Neuronal stem cell (in vitro differentiated cells): ENCODE measurements at regions not wholly inside any gene's neighbourhood (a gene's known extent, or its start where the extent isn't known, plus 50 kb on each side); places are given as distances from the start of the nearest gene placed in this dataset.

Experiments
- DNase-seq: peaks from one replicate; pipeline ENCODE4 v3.0.0-alpha.2; 2013; ENCODE audit warnings: low spot score
- H2AFZ ChIP-seq: one replicate; pipeline ENCODE4 v1.6.1; 2013; ENCODE audit warnings: mild to moderate bottlenecking, low read length, inconsistent platforms
- H2AK5ac ChIP-seq: 2 replicates; pipeline ENCODE4 v1.6.1; 2013; ENCODE audit warnings: low read depth, mild to moderate bottlenecking, inconsistent platforms, low read length, moderate library complexity, mixed read lengths
- H2BK120ac ChIP-seq: 2 replicates; pipeline ENCODE4 v1.6.1; 2013; ENCODE audit warnings: low read depth, mild to moderate bottlenecking, inconsistent platforms, low read length, moderate library complexity, mixed read lengths
- H2BK12ac ChIP-seq: one replicate; pipeline ENCODE4 v1.6.1; 2013; ENCODE audit warnings: low read length, inconsistent platforms
- H2BK15ac ChIP-seq: 2 replicates; pipeline ENCODE4 v1.6.1; 2013; ENCODE audit warnings: mild to moderate bottlenecking, low read length, inconsistent platforms, mixed read lengths
- H2BK5ac ChIP-seq: one replicate; pipeline ENCODE4 v1.6.1; 2013; ENCODE audit warnings: inconsistent platforms, mild to moderate bottlenecking, low read length, moderate library complexity
- H3K14ac ChIP-seq: one replicate; pipeline ENCODE4 v1.6.1; 2013; ENCODE audit warnings: low read length, inconsistent platforms
- H3K18ac ChIP-seq: 2 replicates; pipeline ENCODE4 v1.6.1; 2013; ENCODE audit warnings: low read length, inconsistent platforms
- H3K23ac ChIP-seq: 2 replicates; pipeline ENCODE4 v1.6.1; 2013; ENCODE audit warnings: low read depth, mild to moderate bottlenecking, mixed read lengths, low read length, inconsistent platforms; ENCODE audit not compliant: poor library complexity
- H3K27ac ChIP-seq: replicated peaks from 3 replicates; pipeline ENCODE4 v1.5.1; 2013; ENCODE audit warnings: low read length, inconsistent platforms
- H3K27me3 ChIP-seq, 3 experiments: 2 replicates each; pipeline ENCODE4 v1.6.1; 2013; ENCODE audit warnings: low read length in 3 of 3, mild to moderate bottlenecking in 2 of 3, inconsistent platforms in 1 of 3, low read depth in 1 of 3, mixed read lengths in 1 of 3, moderate library complexity in 1 of 3; ENCODE audit not compliant: control insufficient read depth in 3 of 3, insufficient read depth in 3 of 3
- H3K36me3 ChIP-seq, 2 donors: replicated peaks in 1 of 2; 2 replicates each; pipeline ENCODE4 v1.6.1; 2013; ENCODE audit warnings: low read length in 2 of 2; ENCODE audit not compliant: control insufficient read depth in 2 of 2, insufficient read depth in 2 of 2
- H3K4ac ChIP-seq: 2 replicates; pipeline ENCODE4 v1.6.1; 2013; ENCODE audit warnings: inconsistent platforms, mild to moderate bottlenecking, low read length, moderate library complexity
- H3K4me1 ChIP-seq, 2 donors: 1 replicate in 1 of 2; 2 replicates in 1 of 2; pipeline ENCODE4 v1.6.1; 2013; ENCODE audit warnings: low read length in 2 of 2, low read depth in 1 of 2; ENCODE audit not compliant: control insufficient read depth in 2 of 2, insufficient read depth in 1 of 2
- H3K4me2 ChIP-seq: one replicate; pipeline ENCODE4 v1.6.1; 2013; ENCODE audit warnings: mild to moderate bottlenecking, low read length, inconsistent platforms; ENCODE audit not compliant: insufficient read depth, poor library complexity, severe bottlenecking
- H3K4me3 ChIP-seq, 2 donors: 2 replicates each; pipeline ENCODE4 v1.5.1; 2013; ENCODE audit warnings: low read length in 2 of 2, mild to moderate bottlenecking in 2 of 2, inconsistent platforms in 1 of 2, moderate library complexity in 1 of 2
- H3K79me1 ChIP-seq: one replicate; pipeline ENCODE4 v1.6.1; 2013; ENCODE audit warnings: low read depth, mild to moderate bottlenecking, inconsistent platforms, low read length, moderate library complexity
- H3K9ac ChIP-seq: one replicate; pipeline ENCODE4 v1.6.1; 2013; ENCODE audit warnings: mild to moderate bottlenecking, low read depth, low read length, inconsistent platforms; ENCODE audit not compliant: poor library complexity
- H3K9me3 ChIP-seq, 2 donors: replicated peaks in 1 of 2; 2 replicates each; pipeline versions ENCODE3 to v1.6.1; 2013; ENCODE audit warnings: low read length in 2 of 2, mild to moderate bottlenecking in 2 of 2, inconsistent platforms in 1 of 2, low read depth in 1 of 2, mixed read lengths in 1 of 2, moderate library complexity in 1 of 2; ENCODE audit not compliant: control insufficient read depth in 2 of 2, insufficient read depth in 1 of 2
- H4K8ac ChIP-seq: one replicate; pipeline ENCODE4 v1.6.1; 2013; ENCODE audit warnings: low read depth, mild to moderate bottlenecking, inconsistent platforms, low read length, moderate library complexity
- H4K91ac ChIP-seq: one replicate; pipeline ENCODE4 v1.6.1; 2013; ENCODE audit warnings: low read length, low read depth, mild to moderate bottlenecking, inconsistent platforms; ENCODE audit not compliant: poor library complexity
- WGBS, 2 donors: extraction: QIAGEN DNeasy Blood & Tissue Kit; methylation state at CpG; one replicate each; pipeline ENCODE4 v1.1.7; 2013; ENCODE audit warnings: missing lambda C conversion rate in 2 of 2, mixed read lengths in 1 of 2; ENCODE audit not compliant: insufficient read length in 2 of 2, insufficient replicate concordance in 1 of 2; ENCODE audit errors: extremely low coverage in 2 of 2; 5-methylcytosine and 5-hydroxymethylcytosine counted together

GRCh38 chr17:71937914-71938313 is 182.9 kb upstream of the SOX9 start:
- Histone ChIP-seq H3K4me2 (no peak overlapping the region), H2BK15ac (no peak overlapping the region), H3K14ac (no peak overlapping the region), H3K4me3 (no peak overlapping the region), H3K18ac (no peak overlapping the region), H2BK12ac (no peak overlapping the region), H2AK5ac (no peak overlapping the region), H2BK5ac (no peak overlapping the region), H3K4ac (no peak overlapping the region), H4K91ac (no peak overlapping the region), H2AFZ (no peak overlapping the region), H3K79me1 (no peaks in the 10 kb centered on the region), H3K36me3 (no peaks in the 10 kb centered on the region), H2BK120ac (no peak overlapping the region), H3K23ac (no peak overlapping the region), H3K27me3 (no peaks in the 10 kb centered on the region), H3K9me3 (no peaks in the 10 kb centered on the region), H3K9ac (no peak overlapping the region), H3K4me1 (no peaks in the 10 kb centered on the region), H3K27ac (no peak overlapping the region), H4K8ac (no peak overlapping the region)
- DNase-seq = no peak
- no CpG with 5 or more reads among the region's 2 CpGs for WGBS, 2 donors

GRCh38 chr17:71938340-71939010 is 182.3 kb upstream of the SOX9 start:
- Histone ChIP-seq H3K4me1 (no peaks in the 10 kb centered on the region), H4K8ac (no peak overlapping the region), H3K23ac (no peak overlapping the region), H3K4me3 (no peak overlapping the region), H2AK5ac (no peak overlapping the region), H3K14ac (no peak overlapping the region), H3K36me3 (no peaks in the 10 kb centered on the region), H3K4ac (no peak overlapping the region), H3K27ac (no peak overlapping the region), H2BK120ac (no peak overlapping the region), H2AFZ (no peak overlapping the region), H2BK12ac (no peak overlapping the region), H2BK5ac (no peak overlapping the region), H4K91ac (no peak overlapping the region), H3K79me1 (no peaks in the 10 kb centered on the region), H3K9me3 (no peaks in the 10 kb centered on the region), H3K4me2 (no peak overlapping the region), H3K27me3 (no peaks in the 10 kb centered on the region), H2BK15ac (no peak overlapping the region), H3K18ac (no peak overlapping the region), H3K9ac (no peak overlapping the region)
- DNase-seq = no peak
- no CpG with 5 or more reads among the region's 9 CpGs for WGBS, 2 donors

- Histone ChIP-seq H4K8ac (no peak overlapping the region), H2BK120ac (no peak overlapping the region), H2AK5ac (no peak overlapping the region), H2BK12ac (no peak overlapping the region), H4K91ac (no peak overlapping the region), H3K14ac (no peak overlapping the region), H3K23ac (no peak overlapping the region), H3K27me3 (no peaks in the 10 kb centered on the region), H3K18ac (no peak overlapping the region), H3K27ac (no peak overlapping the region), H3K4me2 (no peak overlapping the region), H2BK5ac (no peak overlapping the region), H3K4me1 (no peaks in the 10 kb centered on the region), H2AFZ (no peak overlapping the region), H3K36me3 (no peaks in the 10 kb centered on the region), H3K9ac (no peak overlapping the region), H3K9me3 (no peaks in the 10 kb centered on the region), H3K4ac (no peak overlapping the region), H3K79me1 (no peaks in the 10 kb centered on the region), H2BK15ac (no peak overlapping the region), H3K4me3 (no peak overlapping the region)
- WGBS, 2 donors = no CpG with 5 or more reads among the region's 2 CpGs
- DNase-seq = no peak
Measured at GRCh38 chr17:71941920-71942319, 178.9 kb upstream of the SOX9 start.

GRCh38 chr17:71942626-71943025 is 178.2 kb upstream of the SOX9 start:
- H3K36me3 ChIP-seq = no peaks in the 10 kb centered on the region
- no CpG with 5 or more reads among the region's 3 CpGs for WGBS, 2 donors
- no peaks in the 10 kb centered on the region for H3K79me1 ChIP-seq
- H2AFZ ChIP-seq = no peak overlapping the region
- no peaks in the 10 kb centered on the region for H3K9me3 ChIP-seq
- H3K27me3 ChIP-seq = no peaks in the 10 kb centered on the region
- H3K23ac ChIP-seq = no peak overlapping the region
- no peak overlapping the region for H2BK15ac ChIP-seq
- H3K27ac ChIP-seq = no peak overlapping the region
- H2BK12ac ChIP-seq = no peak overlapping the region
- H3K4me1 ChIP-seq = no peaks in the 10 kb centered on the region
- DNase-seq = no peak
- no peak overlapping the region for H3K4me2 ChIP-seq
- no peak overlapping the region for H3K4me3 ChIP-seq
- H4K8ac ChIP-seq = no peak overlapping the region
- no peak overlapping the region for H2BK5ac ChIP-seq
- H4K91ac ChIP-seq = no peak overlapping the region
- no peak overlapping the region for H2BK120ac ChIP-seq
- H2AK5ac ChIP-seq = no peak overlapping the region
- H3K4ac ChIP-seq = no peak overlapping the region
- H3K18ac ChIP-seq = no peak overlapping the region
- H3K9ac ChIP-seq = no peak overlapping the region
- H3K14ac ChIP-seq = no peak overlapping the region
